NCI-H2081 treated with DMSO at 0.1 percent for 48 hours (cell line): ENCODE measurements at regions not wholly inside any gene's neighbourhood (a gene's known extent, or its start where the extent isn't known, plus 50 kb on each side); places are given as distances from the start of the nearest gene placed in this dataset.
"Not testable (repeated sequence)": the region's sequence is repeated elsewhere in the genome, so short reads cannot be mapped to it uniquely, and the experiment has no call there.

Source experiments
- DNase-seq: peaks from one replicate; lab custom pipeline; 2025; lab: John Stamatoyannopoulos, UW

GRCh38 chr12:90211017-90211416 lies 502.4 kb upstream of the ATP2B1 start:
- no peak for DNase-seq

- DNase-seq: no peak
These were observed 500.4 kb upstream of the ATP2B1 start for GRCh38 chr12:90209029-90209428.

- DNase-seq: not testable (repeated sequence)
These were observed 499.7 kb upstream of the ATP2B1 start for GRCh38 chr12:90208379-90208778.

- no peak for DNase-seq
These were observed 499.2 kb upstream of the ATP2B1 start for GRCh38 chr12:90207799-90208198.

GRCh38 chr12:90205165-90205564 lies 496.5 kb upstream of the ATP2B1 start:
- DNase-seq: no peak

- no peak for DNase-seq
These were observed 494.9 kb upstream of the ATP2B1 start for GRCh38 chr12:90203556-90203955.

- no peak for DNase-seq
These were observed 490.4 kb upstream of the ATP2B1 start for GRCh38 chr12:90199006-90199405.

GRCh38 chr12:90193500-90193899 lies 484.9 kb upstream of the ATP2B1 start:
- DNase-seq: no peak

- DNase-seq: no peak
These were observed 480.2 kb upstream of the ATP2B1 start for GRCh38 chr12:90188857-90189256.

GRCh38 chr12:90183201-90183600 lies 474.6 kb upstream of the ATP2B1 start:
- DNase-seq: no peak

- no peak for DNase-seq
These were observed 472.6 kb upstream of the ATP2B1 start for GRCh38 chr12:90181216-90181615.

GRCh38 chr12:90174956-90175355 lies 466.3 kb upstream of the ATP2B1 start:
- DNase-seq: no peak

GRCh38 chr12:90174198-90174510 lies 465.5 kb upstream of the ATP2B1 start:
- no peak for DNase-seq

GRCh38 chr12:90173499-90174197 lies 465.0 kb upstream of the ATP2B1 start:
- DNase-seq: no peak

GRCh38 chr12:90172524-90172923 lies 463.9 kb upstream of the ATP2B1 start:
- DNase-seq: no peak

GRCh38 chr12:90170740-90171139 lies 462.1 kb upstream of the ATP2B1 start:
- DNase-seq: no peak

GRCh38 chr12:90167518-90168208 lies 459.0 kb upstream of the ATP2B1 start:
- no peak for DNase-seq

- no peak for DNase-seq
These were observed 458.0 kb upstream of the ATP2B1 start for GRCh38 chr12:90166671-90167070.

GRCh38 chr12:90166012-90166411 lies 457.4 kb upstream of the ATP2B1 start:
- DNase-seq: no peak

GRCh38 chr12:90163975-90164374 lies 455.3 kb upstream of the ATP2B1 start:
- DNase-seq: no peak

- no peak for DNase-seq
These were observed 445.2 kb upstream of the ATP2B1 start for GRCh38 chr12:90153827-90154226.

GRCh38 chr12:90152897-90153624 lies 444.4 kb upstream of the ATP2B1 start:
- no peak for DNase-seq

- DNase-seq: no peak
These were observed 442.9 kb upstream of the ATP2B1 start for GRCh38 chr12:90151491-90152015.
